ENCODE measurements at regions not wholly inside any gene's neighbourhood (a gene's known extent, or its start where the extent isn't known, plus 50 kb on each side); places are given as distances from the start of the nearest gene placed in this dataset.
A peak's percentile ranks its signal among the peaks of the same experiment; 100 is the strongest.

DNA sequence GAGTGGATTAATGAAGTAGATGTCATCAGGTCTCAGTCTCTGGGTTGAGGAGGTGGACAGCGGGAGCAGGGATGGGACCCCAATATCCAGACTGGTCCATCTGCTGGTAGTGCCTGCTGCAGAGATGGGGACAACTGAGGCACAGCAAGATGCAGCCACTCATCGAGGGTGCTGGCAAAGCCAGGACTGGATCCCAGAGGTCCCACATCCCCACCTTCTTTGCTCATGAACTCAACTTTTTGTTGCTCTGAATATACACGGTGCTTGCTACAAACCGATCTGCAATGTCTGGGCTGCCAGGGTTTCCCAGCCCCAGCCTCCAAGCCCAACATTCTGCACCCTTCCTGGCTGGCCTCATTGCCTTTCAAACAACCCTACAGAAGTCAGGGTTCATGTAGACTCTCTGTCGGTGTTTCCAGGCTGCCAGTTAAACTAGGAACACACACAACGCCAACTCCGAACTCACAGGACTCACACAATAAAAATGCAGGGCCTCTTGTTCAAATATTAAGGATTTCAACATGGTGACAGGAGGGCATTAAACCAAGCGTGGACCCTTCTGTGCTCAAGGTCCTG, 168.2 kb downstream of the MN1 start:
- H3K18ac ChIP-seq (ENCODE audit: low read depth in 1 of 2, low read length in 2 of 2), result no peak overlapping the region
- no peak overlapping the region for H4K8ac ChIP-seq (ENCODE audit: low read length)
- no peak overlapping the region for H3K4me2 ChIP-seq (ENCODE audit: low read length, poor library complexity, severe bottlenecking)
- no peak overlapping the region for H2AK5ac ChIP-seq (ENCODE audit: low read length, severe bottlenecking)
- H2BK15ac ChIP-seq (ENCODE audit: low read depth, poor library complexity, severe bottlenecking), result no peak overlapping the region
- no peak overlapping the region for H3K23ac ChIP-seq (ENCODE audit: low read length in 2 of 2)
- DNase-seq, result no peak
- no peak overlapping the region for H3K9ac ChIP-seq (ENCODE audit: low read length)
- peaks cover 0 to 36% of the 10 kb centered on the region in 2 experiments for H3K27me3 ChIP-seq (ENCODE audit: control insufficient read depth in 1 of 2, insufficient read depth in 1 of 2, low read length in 2 of 2)
- peaks cover 12% of the 10 kb centered on the region for H3K4me1 ChIP-seq (ENCODE audit: control insufficient read depth, insufficient read depth, low read depth, low read length)
- no peaks in the 10 kb centered on the region for H3K79me1 ChIP-seq (replicated peaks; ENCODE audit: low read length, poor library complexity, severe bottlenecking)
- no peaks in the 10 kb centered on the region for H3K9me3 ChIP-seq (ENCODE audit: control insufficient read depth, low read length)
- no peak overlapping the region for H2BK5ac ChIP-seq (ENCODE audit: low read depth, low read length, poor library complexity, severe bottlenecking)
- no peaks in the 10 kb centered on the region for H3K36me3 ChIP-seq (ENCODE audit: control insufficient read depth in 1 of 2, insufficient read depth in 2 of 2, low read depth in 1 of 2, low read length in 2 of 2)
- no peak overlapping the region for H3K27ac ChIP-seq (ENCODE audit: low read length, poor library complexity, severe bottlenecking)
- H3K4ac ChIP-seq (ENCODE audit: low read depth in 1 of 2, low read length in 2 of 2), result no peak overlapping the region
- no peak overlapping the region for H2BK120ac ChIP-seq (ENCODE audit: low read depth, low read length)
- 75% methylated on average over 8 of the region's 8 CpGs for WGBS
- no peak overlapping the region for H3K14ac ChIP-seq (ENCODE audit: low read length in 2 of 2)
- no peak overlapping the region for H3K4me3 ChIP-seq (ENCODE audit: insufficient read depth in 1 of 2, low read depth in 1 of 2, low read length in 2 of 2)
- H2BK12ac ChIP-seq (ENCODE audit: low read length in 2 of 2), result no peak overlapping the region
- H4K91ac ChIP-seq (ENCODE audit: low read length), result no peak overlapping the region
- no peak overlapping the region for H2AFZ ChIP-seq (ENCODE audit: low read depth, low read length)

GRCh38 chr22:27634043-27634740, 167.4 kb downstream of the MN1 start:
- H3K36me3 ChIP-seq (ENCODE audit: control insufficient read depth in 1 of 2, insufficient read depth in 2 of 2, low read depth in 1 of 2, low read length in 2 of 2), result no peaks in the 10 kb centered on the region
- H2BK12ac ChIP-seq (ENCODE audit: low read length in 2 of 2), result no peak overlapping the region
- H3K4me2 ChIP-seq (ENCODE audit: low read length, poor library complexity, severe bottlenecking), result no peak overlapping the region
- no peak overlapping the region for H2BK15ac ChIP-seq (ENCODE audit: low read depth, poor library complexity, severe bottlenecking)
- no peak overlapping the region for H2BK5ac ChIP-seq (ENCODE audit: low read depth, low read length, poor library complexity, severe bottlenecking)
- H3K23ac ChIP-seq (ENCODE audit: low read length in 2 of 2), result no peak overlapping the region
- no peak overlapping the region for H3K4me3 ChIP-seq (ENCODE audit: insufficient read depth in 1 of 2, low read depth in 1 of 2, low read length in 2 of 2)
- no peak overlapping the region for H2AK5ac ChIP-seq (ENCODE audit: low read length, severe bottlenecking)
- no peaks in the 10 kb centered on the region for H3K9me3 ChIP-seq (ENCODE audit: control insufficient read depth, low read length)
- H4K91ac ChIP-seq (ENCODE audit: low read length), result no peak overlapping the region
- H3K18ac ChIP-seq (ENCODE audit: low read depth in 1 of 2, low read length in 2 of 2), result no peak overlapping the region
- peaks cover 0 to 39% of the 10 kb centered on the region in 2 experiments for H3K27me3 ChIP-seq (ENCODE audit: control insufficient read depth in 1 of 2, insufficient read depth in 1 of 2, low read length in 2 of 2)
- H3K4ac ChIP-seq (ENCODE audit: low read depth in 1 of 2, low read length in 2 of 2), result no peak overlapping the region
- peak overlapping the region in 1 of 2 experiments; percentile 21 for H3K14ac ChIP-seq (ENCODE audit: low read length in 2 of 2)
- 91% methylated on average over 17 of the region's 17 CpGs for WGBS
- no peak overlapping the region for H4K8ac ChIP-seq (ENCODE audit: low read length)
- H3K4me1 ChIP-seq (ENCODE audit: control insufficient read depth, insufficient read depth, low read depth, low read length), result peaks cover 18% of the 10 kb centered on the region
- no peak overlapping the region for H3K27ac ChIP-seq (ENCODE audit: low read length, poor library complexity, severe bottlenecking)
- DNase-seq, result no peak
- no peak overlapping the region for H2BK120ac ChIP-seq (ENCODE audit: low read depth, low read length)
- no peak overlapping the region for H3K9ac ChIP-seq (ENCODE audit: low read length)
- no peaks in the 10 kb centered on the region for H3K79me1 ChIP-seq (replicated peaks; ENCODE audit: low read length, poor library complexity, severe bottlenecking)
- H2AFZ ChIP-seq (ENCODE audit: low read depth, low read length), result no peak overlapping the region

GRCh38 chr22:27635435-27635834, 166.1 kb downstream of the MN1 start:
- no peak overlapping the region for H2BK5ac ChIP-seq (ENCODE audit: low read depth, low read length, poor library complexity, severe bottlenecking)
- H3K4me3 ChIP-seq (ENCODE audit: insufficient read depth in 1 of 2, low read depth in 1 of 2, low read length in 2 of 2), result no peak overlapping the region
- DNase-seq, result no peak
- H2BK15ac ChIP-seq (ENCODE audit: low read depth, poor library complexity, severe bottlenecking), result no peak overlapping the region
- no peak overlapping the region for H3K18ac ChIP-seq (ENCODE audit: low read depth in 1 of 2, low read length in 2 of 2)
- H3K9ac ChIP-seq (ENCODE audit: low read length), result no peak overlapping the region
- peaks cover 21% of the 10 kb centered on the region for H3K4me1 ChIP-seq (ENCODE audit: control insufficient read depth, insufficient read depth, low read depth, low read length)
- no peak overlapping the region for H3K23ac ChIP-seq (ENCODE audit: low read length in 2 of 2)
- no peak overlapping the region for H2AK5ac ChIP-seq (ENCODE audit: low read length, severe bottlenecking)
- no peak overlapping the region for H2BK120ac ChIP-seq (ENCODE audit: low read depth, low read length)
- peaks cover 0 to 39% of the 10 kb centered on the region in 2 experiments for H3K27me3 ChIP-seq (ENCODE audit: control insufficient read depth in 1 of 2, insufficient read depth in 1 of 2, low read length in 2 of 2)
- no peak overlapping the region for H2AFZ ChIP-seq (ENCODE audit: low read depth, low read length)
- no peaks in the 10 kb centered on the region for H3K36me3 ChIP-seq (ENCODE audit: control insufficient read depth in 1 of 2, insufficient read depth in 2 of 2, low read depth in 1 of 2, low read length in 2 of 2)
- no peak overlapping the region for H3K4ac ChIP-seq (ENCODE audit: low read depth in 1 of 2, low read length in 2 of 2)
- no peak overlapping the region for H3K4me2 ChIP-seq (ENCODE audit: low read length, poor library complexity, severe bottlenecking)
- no peak overlapping the region for H2BK12ac ChIP-seq (ENCODE audit: low read length in 2 of 2)
- WGBS, result 89% methylated on average over 2 of the region's 2 CpGs
- no peak overlapping the region for H3K14ac ChIP-seq (ENCODE audit: low read length in 2 of 2)
- no peaks in the 10 kb centered on the region for H3K9me3 ChIP-seq (ENCODE audit: control insufficient read depth, low read length)
- no peak overlapping the region for H3K27ac ChIP-seq (ENCODE audit: low read length, poor library complexity, severe bottlenecking)
- H4K91ac ChIP-seq (ENCODE audit: low read length), result no peak overlapping the region
- H3K79me1 ChIP-seq (replicated peaks; ENCODE audit: low read length, poor library complexity, severe bottlenecking), result no peaks in the 10 kb centered on the region
- H4K8ac ChIP-seq (ENCODE audit: low read length), result no peak overlapping the region

- no peak overlapping the region for H2AK5ac ChIP-seq (ENCODE audit: low read length, severe bottlenecking)
- H3K4me1 ChIP-seq (ENCODE audit: control insufficient read depth, insufficient read depth, low read depth, low read length), result peaks cover 21% of the 10 kb centered on the region
- peaks cover 0 to 39% of the 10 kb centered on the region in 2 experiments for H3K27me3 ChIP-seq (ENCODE audit: control insufficient read depth in 1 of 2, insufficient read depth in 1 of 2, low read length in 2 of 2)
- no peak overlapping the region for H2AFZ ChIP-seq (ENCODE audit: low read depth, low read length)
- H3K9ac ChIP-seq (ENCODE audit: low read length), result no peak overlapping the region
- no peak overlapping the region for H2BK12ac ChIP-seq (ENCODE audit: low read length in 2 of 2)
- DNase-seq, result no peak
- no peak overlapping the region for H4K8ac ChIP-seq (ENCODE audit: low read length)
- no peak overlapping the region for H3K14ac ChIP-seq (ENCODE audit: low read length in 2 of 2)
- H3K27ac ChIP-seq (ENCODE audit: low read length, poor library complexity, severe bottlenecking), result no peak overlapping the region
- no peaks in the 10 kb centered on the region for H3K36me3 ChIP-seq (ENCODE audit: control insufficient read depth in 1 of 2, insufficient read depth in 2 of 2, low read depth in 1 of 2, low read length in 2 of 2)
- H3K79me1 ChIP-seq (replicated peaks; ENCODE audit: low read length, poor library complexity, severe bottlenecking), result no peaks in the 10 kb centered on the region
- H3K23ac ChIP-seq (ENCODE audit: low read length in 2 of 2), result no peak overlapping the region
- 90% methylated on average over 6 of the region's 6 CpGs for WGBS
- no peak overlapping the region for H3K4me3 ChIP-seq (ENCODE audit: insufficient read depth in 1 of 2, low read depth in 1 of 2, low read length in 2 of 2)
- no peak overlapping the region for H2BK15ac ChIP-seq (ENCODE audit: low read depth, poor library complexity, severe bottlenecking)
- H3K18ac ChIP-seq (ENCODE audit: low read depth in 1 of 2, low read length in 2 of 2), result no peak overlapping the region
- no peaks in the 10 kb centered on the region for H3K9me3 ChIP-seq (ENCODE audit: control insufficient read depth, low read length)
- H3K4me2 ChIP-seq (ENCODE audit: low read length, poor library complexity, severe bottlenecking), result no peak overlapping the region
- no peak overlapping the region for H4K91ac ChIP-seq (ENCODE audit: low read length)
- no peak overlapping the region for H3K4ac ChIP-seq (ENCODE audit: low read depth in 1 of 2, low read length in 2 of 2)
- H2BK5ac ChIP-seq (ENCODE audit: low read depth, low read length, poor library complexity, severe bottlenecking), result no peak overlapping the region
- no peak overlapping the region for H2BK120ac ChIP-seq (ENCODE audit: low read depth, low read length)
Measured at GRCh38 chr22:27635852-27636251, 165.7 kb downstream of the MN1 start.
